NCI-H2107 (cell line): ENCODE measurements at regions not wholly inside any gene's neighbourhood (a gene's known extent, or its start where the extent isn't known, plus 50 kb on each side); places are given as distances from the start of the nearest gene placed in this dataset.

Source experiments
- DNase-seq: peaks from one replicate; lab custom pipeline; 2025; lab: John Stamatoyannopoulos, UW

DNA sequence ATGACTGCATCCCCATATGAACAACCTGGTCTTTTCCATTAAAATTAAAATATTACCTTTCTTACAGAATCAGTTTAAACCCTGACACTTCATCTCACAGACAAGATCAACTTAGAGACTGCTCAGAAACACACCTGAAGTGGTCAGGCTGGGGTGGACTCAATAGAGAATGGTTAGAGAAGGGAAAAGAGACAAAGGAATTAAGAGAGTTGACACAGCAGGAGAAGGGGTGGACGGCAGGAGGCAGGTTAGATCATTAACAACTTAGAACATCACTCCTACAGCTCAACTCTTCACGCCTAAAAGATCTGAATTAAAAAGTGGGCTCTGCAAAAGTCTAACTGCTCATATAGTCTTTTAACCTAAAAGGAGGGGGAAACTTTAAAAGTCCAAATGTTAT, 157.7 kb upstream of the COL1A2 start:
- DNase-seq = no peak

GRCh38 chr7:94237417-94237816, 157.3 kb upstream of the COL1A2 start:
- DNase-seq = no peak

- no peak for DNase-seq
These were observed 154.9 kb upstream of the COL1A2 start for GRCh38 chr7:94239661-94240234.

DNA sequence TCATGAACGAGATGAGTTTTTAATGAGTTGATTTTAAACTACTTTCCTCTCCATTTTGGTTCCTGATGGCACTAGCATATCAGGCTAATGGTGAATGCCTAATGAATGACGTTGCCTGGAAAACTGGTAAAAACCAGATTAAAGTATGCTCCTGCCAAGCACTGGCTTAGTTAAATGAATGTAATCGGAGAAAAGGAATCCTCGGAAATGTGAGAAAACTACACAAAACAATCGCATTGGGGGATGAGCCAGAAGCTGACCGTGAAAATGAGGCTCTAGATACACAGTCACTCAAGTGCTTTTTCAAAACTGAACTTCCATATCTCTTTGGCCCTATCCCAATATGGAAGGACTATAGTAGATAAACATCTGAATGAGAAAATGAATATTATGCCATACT, 153.8 kb upstream of the COL1A2 start:
- DNase-seq = no peak

DNA sequence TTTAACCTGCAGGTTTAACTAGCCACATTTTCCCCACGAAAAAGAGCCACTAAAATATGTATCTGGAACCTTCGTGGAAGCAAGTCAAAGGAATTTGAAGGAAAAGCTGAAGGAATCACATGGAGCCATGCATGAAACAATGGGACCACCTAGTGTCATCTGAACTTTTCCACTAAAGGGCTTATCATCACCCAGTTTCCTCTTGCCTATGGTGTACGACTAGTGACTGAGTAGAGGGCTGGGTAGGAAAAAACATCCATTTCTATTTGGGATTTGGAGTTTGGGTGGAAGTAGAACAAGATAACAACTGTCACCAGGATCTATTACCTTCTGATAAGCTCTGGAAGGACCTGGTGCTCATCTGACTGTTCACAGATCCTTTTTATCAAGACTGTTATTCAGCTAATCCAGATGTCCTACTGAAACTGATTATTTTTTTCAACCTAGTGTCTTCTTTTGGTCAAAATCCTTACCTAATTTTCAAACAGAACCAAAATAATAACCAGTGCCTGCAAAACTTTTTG, 153.2 kb upstream of the COL1A2 start:
- DNase-seq = no peak

DNA sequence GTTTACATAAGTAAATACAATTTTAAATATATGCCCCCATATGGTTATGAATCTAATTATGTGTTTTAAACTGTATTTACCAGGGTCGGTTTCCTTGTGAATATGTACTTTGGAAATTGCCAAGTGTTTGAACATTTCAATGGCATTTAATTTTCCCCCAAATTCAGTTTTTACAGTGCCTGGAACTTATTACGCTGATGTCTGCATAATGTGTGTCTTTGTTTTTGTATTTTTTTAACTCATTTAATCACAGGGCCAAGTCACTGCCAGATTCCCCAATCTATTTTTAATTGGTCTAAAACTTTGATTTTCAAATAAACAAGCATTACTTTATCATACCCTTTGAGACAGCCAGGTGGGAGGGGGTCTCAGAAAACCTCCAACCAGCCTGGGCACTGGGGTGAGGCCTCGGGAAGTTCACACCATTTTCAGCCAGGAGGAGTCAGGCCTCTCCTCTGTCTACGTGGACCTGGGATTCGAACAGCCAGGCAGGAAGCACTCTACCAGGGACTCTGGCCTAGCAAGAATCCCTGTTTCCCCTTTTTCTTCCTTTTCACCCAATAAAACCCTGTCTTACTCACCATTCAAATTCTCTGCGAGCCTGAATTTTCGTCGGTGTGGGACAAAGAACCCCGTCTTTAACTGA, 151.5 kb upstream of the COL1A2 start:
- no peak for DNase-seq

GRCh38 chr7:94244760-94245159, 149.9 kb upstream of the COL1A2 start:
- no peak for DNase-seq

DNA sequence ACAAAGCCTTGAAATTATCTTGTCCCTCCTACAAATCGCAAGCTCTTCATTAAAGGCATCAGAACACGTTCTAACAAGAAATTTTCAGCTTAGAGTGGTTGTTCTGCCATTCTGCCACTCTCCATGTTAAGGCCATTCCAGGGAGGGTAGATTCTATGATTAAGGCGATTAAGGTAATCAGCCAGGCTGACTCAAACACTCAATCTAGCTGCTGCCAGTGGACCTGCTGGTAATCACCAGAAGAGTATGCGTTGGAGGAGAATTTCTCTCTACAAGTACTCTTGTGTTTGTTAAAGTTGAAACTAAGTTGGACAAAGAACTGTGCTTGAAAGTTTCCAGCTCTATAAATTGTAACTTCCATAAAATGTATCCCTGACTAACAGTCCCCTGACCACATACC, 149.2 kb upstream of the COL1A2 start:
- DNase-seq = no peak

- no peak for DNase-seq
These were observed 146.7 kb upstream of the COL1A2 start for GRCh38 chr7:94247970-94248369.

DNA sequence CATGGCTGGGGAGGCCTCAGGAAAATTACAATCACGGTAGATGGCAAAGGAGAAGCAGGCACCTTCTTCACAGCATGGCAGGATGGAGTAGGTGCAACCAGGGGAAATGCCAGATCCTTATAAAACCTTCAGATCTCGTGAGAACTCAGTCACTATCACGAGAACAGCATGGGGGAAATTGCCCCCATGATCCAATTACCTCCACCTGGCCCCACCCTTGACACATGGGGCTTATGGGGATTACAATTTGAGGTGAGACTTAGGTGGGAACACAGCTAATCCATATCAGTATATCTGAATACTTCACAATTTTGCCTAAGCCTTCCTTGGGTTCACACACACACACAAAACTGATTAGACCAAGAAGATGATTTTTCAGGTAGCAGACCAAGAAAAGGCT, 145.1 kb upstream of the COL1A2 start:
- no peak for DNase-seq

- no peak for DNase-seq
These were observed 144.6 kb upstream of the COL1A2 start for GRCh38 chr7:94250124-94250523.

DNA sequence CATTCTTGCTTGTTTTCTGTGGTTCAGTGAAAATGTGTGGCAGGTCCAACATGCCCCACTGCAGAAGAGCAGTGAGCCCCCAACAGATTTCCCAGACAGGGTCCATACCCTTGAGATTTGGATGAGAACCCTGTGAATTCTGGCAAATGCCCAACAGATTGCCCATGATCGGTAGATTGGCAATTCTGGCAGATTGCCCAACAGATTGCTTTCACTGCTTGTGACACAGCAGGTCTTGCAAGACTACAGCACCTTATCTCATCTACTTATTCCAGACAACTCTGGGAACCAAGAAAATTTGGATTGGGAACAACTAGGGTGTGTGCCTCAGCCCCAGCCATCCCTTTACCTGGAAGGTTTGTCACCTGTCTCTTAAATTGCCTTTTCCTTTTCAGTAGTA, 143.7 kb upstream of the COL1A2 start:
- no peak for DNase-seq

DNA sequence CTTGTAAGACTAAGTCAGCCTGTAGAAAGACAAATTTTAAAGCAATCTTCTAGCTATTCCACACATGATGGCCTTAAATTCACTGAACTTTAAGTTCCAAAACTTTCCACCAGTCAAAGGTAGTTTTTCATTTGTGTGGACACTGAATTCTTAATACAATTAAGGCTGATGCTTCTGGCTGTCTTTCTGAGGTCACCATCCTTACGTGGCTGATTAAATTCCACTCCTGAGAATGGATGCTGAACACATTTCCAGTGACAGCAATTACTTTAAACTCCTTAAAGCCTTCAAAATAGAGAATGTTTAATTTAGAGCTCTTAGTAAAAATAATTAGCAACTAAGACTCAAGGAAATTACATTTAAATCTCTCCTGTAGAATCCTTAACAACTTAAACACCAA, 142.6 kb upstream of the COL1A2 start:
- no peak for DNase-seq

GRCh38 chr7:94252971-94253370, 141.7 kb upstream of the COL1A2 start:
- DNase-seq = no peak

DNA sequence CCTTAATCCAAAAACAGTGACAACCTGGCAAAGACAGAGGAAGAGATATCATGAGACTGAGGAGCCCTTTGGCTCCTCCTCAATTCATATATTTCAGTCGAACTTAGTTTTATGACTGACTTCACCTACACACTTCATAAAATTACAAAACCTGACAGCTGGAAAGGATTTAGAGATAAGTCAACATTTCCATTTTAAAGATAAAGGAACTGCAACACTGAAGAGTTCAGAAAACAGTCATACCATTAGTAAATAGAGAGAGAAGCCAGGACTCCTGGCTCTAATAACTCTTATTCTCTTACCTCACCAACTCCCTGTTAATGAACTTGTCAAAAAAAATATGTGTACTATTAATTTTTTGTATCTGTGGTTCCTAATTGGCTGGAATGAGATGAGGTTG, 141.0 kb upstream of the COL1A2 start:
- no peak for DNase-seq

DNA sequence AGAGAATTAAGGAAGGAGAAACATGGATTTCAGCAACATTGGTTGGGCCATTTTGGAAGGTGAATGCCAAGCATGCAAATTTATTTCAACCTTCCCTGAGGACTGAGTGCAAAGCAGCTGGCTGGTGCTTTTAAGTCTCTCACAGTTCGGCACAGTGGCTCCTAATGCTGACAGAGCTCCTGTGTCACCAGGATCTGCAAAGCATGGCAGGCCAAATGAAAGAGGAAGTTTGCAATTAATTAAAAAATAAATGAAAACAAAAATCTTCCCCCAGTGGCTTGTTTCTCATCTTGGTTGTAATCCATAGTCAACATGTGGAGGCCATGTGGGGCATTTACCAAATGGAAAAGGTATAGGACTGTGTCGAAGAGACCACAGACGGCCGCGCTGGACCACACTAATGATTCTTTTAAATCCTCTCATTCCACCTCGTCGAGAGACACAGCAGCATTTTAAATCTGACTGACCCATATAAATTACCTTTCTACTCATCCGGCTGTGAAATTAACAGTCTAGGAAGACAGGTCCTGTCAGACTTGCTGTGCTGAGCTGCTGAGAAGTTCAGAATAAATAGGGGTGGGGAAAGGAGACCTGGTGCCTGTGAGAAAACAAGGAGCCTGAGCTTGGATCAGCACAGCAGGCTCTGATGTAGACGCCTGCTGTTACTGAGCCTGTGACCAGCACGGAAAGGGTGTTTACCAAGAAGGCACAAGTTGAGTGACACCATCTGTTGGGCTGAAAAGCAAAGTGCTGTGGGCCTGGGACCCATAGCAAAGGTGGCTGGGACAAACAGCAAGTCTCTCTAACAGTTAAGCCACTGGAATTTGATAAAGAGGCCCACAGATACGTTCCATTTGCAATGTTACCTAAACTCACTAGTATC, 136.0 kb upstream of the COL1A2 start:
- DNase-seq = no peak

- no peak for DNase-seq
These were observed 133.6 kb upstream of the COL1A2 start for GRCh38 chr7:94261067-94261466.

DNA sequence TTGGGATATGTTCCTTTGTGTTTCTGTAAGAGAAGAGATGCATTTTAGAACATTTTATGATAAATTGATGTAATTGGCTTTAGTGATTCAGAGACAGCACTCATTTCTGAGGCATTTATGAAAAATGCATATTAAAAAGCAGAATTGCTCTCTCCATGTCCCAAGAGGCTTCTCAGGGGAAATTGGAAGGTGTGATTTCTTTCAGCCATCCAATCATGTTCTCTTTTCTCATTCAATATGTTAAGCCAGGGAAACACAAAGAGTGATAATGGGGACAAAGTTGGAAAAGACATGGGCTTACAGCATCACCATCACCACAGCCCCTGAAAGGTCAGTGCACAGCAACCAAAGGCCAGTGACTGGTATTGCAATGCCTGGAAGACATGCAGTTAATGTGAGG, 129.9 kb upstream of the COL1A2 start:
- DNase-seq = no peak

DNA sequence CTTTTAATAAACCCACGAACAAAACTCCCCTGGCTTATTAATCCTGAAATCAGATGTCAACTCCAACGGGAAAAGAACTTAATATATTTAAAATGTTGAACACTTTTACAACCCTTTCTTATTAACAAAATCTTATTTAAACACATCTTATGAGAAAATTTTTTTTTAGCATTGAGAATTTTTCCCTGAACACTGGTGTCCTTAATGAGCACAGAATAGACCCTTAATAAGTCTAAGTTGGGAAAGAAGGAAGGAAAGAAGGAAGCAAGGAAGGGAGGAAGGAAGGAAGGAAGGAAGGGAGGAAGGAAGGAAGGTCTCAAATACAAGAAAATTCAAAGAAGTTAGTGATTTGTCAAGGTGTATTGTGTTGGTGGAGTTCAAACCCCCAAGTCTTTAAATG, 129.2 kb upstream of the COL1A2 start:
- no peak for DNase-seq

DNA sequence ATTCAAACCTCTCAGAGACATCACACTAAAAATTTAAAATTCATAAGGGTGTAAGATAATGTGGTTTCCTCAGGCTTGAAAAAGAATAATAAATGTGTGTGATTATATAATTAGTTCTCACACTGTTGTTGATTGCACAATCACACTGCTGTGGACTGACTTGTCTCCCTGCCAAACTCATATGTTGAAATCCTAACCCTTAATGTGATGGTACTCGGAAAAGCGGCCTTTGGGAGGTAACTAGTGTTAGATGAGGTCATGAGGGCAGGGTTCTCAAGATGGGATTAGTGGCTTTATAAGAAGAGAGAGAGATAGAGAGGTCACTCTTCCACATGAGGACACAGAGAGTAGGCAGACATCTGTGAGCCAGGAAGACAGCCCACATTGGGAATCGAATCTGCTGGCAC, 128.5 kb upstream of the COL1A2 start:
- DNase-seq = no peak

DNA sequence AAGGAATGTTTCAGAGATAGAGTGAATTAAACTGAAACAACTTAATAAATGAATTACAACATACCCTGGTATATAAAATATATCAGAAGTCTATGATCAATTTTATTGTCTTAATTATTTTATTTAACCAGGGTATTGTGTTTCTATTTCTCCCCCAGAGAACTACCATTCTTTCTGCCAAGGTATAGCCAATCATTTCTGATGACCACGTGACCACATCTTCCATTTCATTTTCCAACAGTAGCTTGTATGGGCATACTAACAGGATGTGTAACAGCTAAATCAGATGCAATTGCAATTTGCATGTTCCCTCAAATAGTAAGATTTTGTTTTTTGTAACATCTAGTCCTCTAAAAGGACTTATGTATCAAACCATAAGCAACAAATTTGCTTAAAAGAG, 123.9 kb upstream of the COL1A2 start:
- no peak for DNase-seq

GRCh38 chr7:94272821-94273583, 121.7 kb upstream of the COL1A2 start:
- DNase-seq = no peak
